Natural killer cell treated with Interleukin-12 subunit alpha and Interleukin-12 subunit beta and Interleukin-15 and Interleukin-18, amount 100 ng/mL, for 72 hours (primary cell): ENCODE measurements at regions not wholly inside any gene's neighbourhood (a gene's known extent, or its start where the extent isn't known, plus 50 kb on each side); places are given as distances from the start of the nearest gene placed in this dataset.
A peak's percentile ranks its signal among the peaks of the same experiment; 100 is the strongest.

Experiments
- ATAC-seq, 2 donors: fragments of 150-1000 bp; cut with Tn5 transposase in 1 of 2; sonication (Bioruptor Pico), chemical (Tn5 transposase) in 1 of 2; 2 replicates each; pipeline ENCODE4 v1.10.0; 2021
- DNase-seq: peaks from one replicate; pipeline ENCODE4 v3.0.0; 2022; ENCODE audit warnings: low spot score
- H3K27ac Mint-ChIP-seq, 2 donors: 1 replicate in 1 of 2; 2 replicates in 1 of 2; pipeline ENCODE4 v1.8.0; 2022; ENCODE audit warnings: mixed read lengths in 2 of 2, mild to moderate bottlenecking in 1 of 2, moderate library complexity in 1 of 2
- H3K27me3 Mint-ChIP-seq, 2 donors: 1 replicate in 1 of 2; 2 replicates in 1 of 2; pipeline ENCODE4 v1.8.0; 2022; ENCODE audit warnings: mixed read lengths in 2 of 2
- H3K36me3 Mint-ChIP-seq: one replicate; pipeline ENCODE4 v1.8.0; 2022; ENCODE audit warnings: mixed read lengths
- H3K4me1 Mint-ChIP-seq, 2 donors: 1 replicate in 1 of 2; 2 replicates in 1 of 2; pipeline ENCODE4 v1.8.0; 2022; ENCODE audit warnings: low read depth in 2 of 2, mixed read lengths in 2 of 2, mild to moderate bottlenecking in 1 of 2
- H3K4me3 Mint-ChIP-seq: one replicate; pipeline ENCODE4 v1.8.0; 2022; ENCODE audit warnings: mixed read lengths
- H3K9me3 Mint-ChIP-seq: 2 replicates; pipeline ENCODE4 v1.8.0; 2022; ENCODE audit warnings: mixed read lengths

DNA sequence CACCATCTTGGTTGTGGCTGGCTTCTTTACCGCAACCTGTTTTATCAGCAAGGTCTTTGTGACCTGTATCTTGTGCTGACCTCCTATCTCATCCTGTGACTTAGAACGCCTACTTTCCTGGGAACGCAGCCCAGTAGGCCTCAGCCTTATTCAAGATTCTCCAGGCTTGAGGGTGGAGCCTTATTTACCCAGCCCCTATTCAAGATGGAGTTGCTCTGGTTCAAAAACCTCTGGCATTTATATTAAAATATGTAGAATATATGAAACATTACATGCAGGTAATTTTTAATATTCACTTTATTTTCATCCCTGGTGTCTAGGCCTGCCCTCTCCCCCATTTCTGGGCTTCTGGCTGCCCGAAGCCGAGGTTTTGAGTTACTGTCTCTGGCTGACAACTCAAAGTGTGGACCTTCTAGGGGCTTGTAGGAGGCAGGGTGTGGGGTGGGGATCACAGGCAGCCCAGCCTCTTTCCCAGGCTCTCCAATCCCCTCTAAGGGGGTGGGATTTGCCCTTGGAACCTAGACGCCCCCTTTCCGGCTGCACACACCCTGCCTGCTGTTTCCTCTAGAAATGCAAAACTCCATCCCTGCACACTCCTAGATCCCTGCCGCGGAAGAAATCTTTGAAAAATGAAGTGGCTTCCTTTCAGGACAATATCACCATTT, 152.0 kb downstream of the KCNJ12 start:
- no peak overlapping the region for H3K27ac Mint-ChIP-seq

DNA sequence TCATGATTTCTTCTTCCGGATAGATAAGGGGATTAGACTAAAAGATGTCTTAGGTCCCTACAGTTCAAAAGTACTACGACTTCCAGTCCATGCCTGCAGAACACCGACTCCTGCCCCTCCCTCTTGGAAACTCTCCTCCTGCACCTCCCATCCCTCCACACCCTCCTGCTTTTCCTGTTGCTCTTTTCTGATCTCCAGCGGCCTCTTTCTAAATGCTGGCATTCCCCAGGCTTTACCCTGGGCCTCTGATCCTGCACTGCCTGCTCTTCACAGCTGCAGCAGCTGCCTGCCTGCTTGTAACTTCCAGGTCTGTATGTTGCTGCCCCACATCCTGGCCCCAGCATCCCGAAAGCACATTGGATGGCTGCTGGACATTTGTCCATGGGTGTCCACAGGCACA, 154.2 kb downstream of the KCNJ12 start:
- DNase-seq (no peak), ATAC-seq (no peak)
- Mint-ChIP-seq H3K27ac (no peak overlapping the region), H3K27me3 (peaks cover 0 to 7% of the 10 kb centered on the region in 2 donors), H3K9me3 (no peaks in the 10 kb centered on the region), H3K36me3 (no peaks in the 10 kb centered on the region), H3K4me3 (no peak overlapping the region), H3K4me1 (peaks cover 21 to 24% of the 10 kb centered on the region in 2 donors)

More for the DNA sequence above, 152.0 kb downstream of the KCNJ12 start:
- no peak for DNase-seq
- no peak for ATAC-seq
- peaks cover 15 to 19% of the 10 kb centered on the region in 2 donors for H3K4me1 Mint-ChIP-seq
- no peak overlapping the region for H3K4me3 Mint-ChIP-seq
- no peaks in the 10 kb centered on the region for H3K36me3 Mint-ChIP-seq
- H3K9me3 Mint-ChIP-seq, result no peaks in the 10 kb centered on the region
- H3K27me3 Mint-ChIP-seq, result peaks cover 0 to 11% of the 10 kb centered on the region in 2 donors

DNA sequence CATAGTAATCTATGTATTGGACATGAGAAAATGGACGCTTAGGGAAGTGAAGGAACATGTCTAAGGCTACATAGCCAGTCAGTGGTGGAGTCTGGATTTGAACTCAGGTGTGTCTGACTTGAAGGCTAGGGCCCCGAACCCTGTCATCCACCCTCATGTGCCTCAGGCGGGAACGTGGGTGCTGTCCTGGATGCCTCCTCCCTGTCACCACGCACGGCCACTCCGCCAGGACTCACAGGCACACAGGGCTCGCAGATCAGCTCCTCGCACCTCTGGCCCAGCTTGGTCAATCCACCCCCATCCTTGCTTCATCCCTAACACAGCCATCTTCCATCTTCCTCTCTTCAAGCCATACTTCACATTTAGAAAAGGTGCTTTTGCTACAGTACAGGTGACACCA, 154.7 kb downstream of the KCNJ12 start:
- no peaks in the 10 kb centered on the region for H3K36me3 Mint-ChIP-seq
- H3K27me3 Mint-ChIP-seq, result peaks cover 0 to 7% of the 10 kb centered on the region in 2 donors
- ATAC-seq, result no peak
- DNase-seq, result no peak
- H3K4me3 Mint-ChIP-seq, result no peak overlapping the region
- H3K27ac Mint-ChIP-seq, result no peak overlapping the region
- H3K9me3 Mint-ChIP-seq, result no peaks in the 10 kb centered on the region
- peaks cover 21 to 24% of the 10 kb centered on the region in 2 donors for H3K4me1 Mint-ChIP-seq

DNA sequence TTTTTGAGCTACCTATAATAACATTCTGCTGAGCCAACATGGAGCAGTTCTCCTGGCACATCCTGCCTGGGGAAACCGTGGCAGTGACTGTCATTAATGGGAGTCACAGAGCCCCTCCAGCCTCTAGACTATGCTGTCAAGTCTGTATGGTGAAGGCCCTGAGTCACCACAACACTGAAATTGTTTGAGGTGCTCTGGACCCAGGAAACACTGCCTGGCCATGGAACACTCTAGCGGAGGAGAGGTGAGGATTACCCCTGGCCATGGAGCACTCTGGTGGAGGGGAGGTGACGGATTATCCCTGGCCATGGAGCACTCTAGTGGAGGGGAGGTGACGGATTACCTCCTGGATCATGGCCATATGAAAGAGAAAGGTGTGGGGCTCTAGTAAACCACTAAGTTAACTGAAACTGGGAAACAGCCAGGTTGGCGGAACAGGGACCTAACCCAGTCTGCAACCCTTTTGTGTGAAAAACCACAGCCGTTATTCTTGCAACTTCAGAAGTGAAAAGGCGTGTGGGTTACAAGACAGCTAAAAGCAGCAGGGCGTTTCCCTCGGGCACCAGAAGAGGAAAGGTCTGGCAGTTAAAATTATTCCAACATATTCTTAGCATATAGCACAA, 156.7 kb downstream of the KCNJ12 start:
- Mint-ChIP-seq H3K36me3 (peaks cover 12% of the 10 kb centered on the region), H3K9me3 (peaks cover 4% of the 10 kb centered on the region), H3K27ac (peak overlapping the region in 1 of 2 donors; percentile 50), H3K4me1 (peaks cover 21 to 24% of the 10 kb centered on the region in 2 donors), H3K4me3 (peak overlapping the region; percentile 45), H3K27me3 (peaks cover 0 to 9% of the 10 kb centered on the region in 2 donors)
- DNase-seq (no peak), ATAC-seq (peak; percentile 71 to 75)

DNA sequence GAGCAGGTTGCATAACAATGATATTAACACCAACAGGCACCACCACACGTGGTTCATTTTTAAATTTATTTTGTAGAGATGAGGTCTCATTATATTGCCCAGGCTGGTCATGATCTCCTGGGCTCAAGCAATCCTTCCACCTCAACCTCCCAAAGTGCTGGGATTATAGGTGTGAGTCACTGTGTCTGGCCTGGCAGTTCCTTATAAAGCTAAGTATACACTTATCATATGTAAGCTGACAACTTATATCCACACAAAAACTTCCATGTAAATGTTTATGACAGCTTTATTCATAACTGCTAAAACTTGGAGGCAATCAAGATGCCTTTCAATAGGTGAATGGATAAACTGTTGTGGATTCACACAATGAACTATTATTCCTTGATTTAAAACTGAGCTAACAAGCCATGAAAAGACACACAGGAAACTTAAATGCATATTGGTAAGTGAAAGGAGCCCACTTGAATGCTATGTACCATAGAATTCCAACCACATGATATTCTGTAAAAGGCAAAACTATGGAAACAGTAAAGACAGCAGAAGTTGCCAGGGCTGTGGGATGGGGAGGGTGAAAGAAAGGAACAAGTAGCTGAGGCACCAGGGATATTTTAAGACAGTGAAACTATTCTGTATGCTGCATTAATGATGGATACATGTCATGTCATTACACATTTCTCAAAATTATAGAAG, 156.5 kb upstream of the KCNJ18 start:
- Mint-ChIP-seq H3K4me3 (no peak overlapping the region), H3K4me1 (peaks cover 21 to 27% of the 10 kb centered on the region in 2 donors), H3K36me3 (peaks cover 16% of the 10 kb centered on the region), H3K27me3 (peaks cover 0 to 9% of the 10 kb centered on the region in 2 donors), H3K9me3 (peaks cover 4% of the 10 kb centered on the region), H3K27ac (no peak overlapping the region)
- DNase-seq (no peak), ATAC-seq (no peak)

DNA sequence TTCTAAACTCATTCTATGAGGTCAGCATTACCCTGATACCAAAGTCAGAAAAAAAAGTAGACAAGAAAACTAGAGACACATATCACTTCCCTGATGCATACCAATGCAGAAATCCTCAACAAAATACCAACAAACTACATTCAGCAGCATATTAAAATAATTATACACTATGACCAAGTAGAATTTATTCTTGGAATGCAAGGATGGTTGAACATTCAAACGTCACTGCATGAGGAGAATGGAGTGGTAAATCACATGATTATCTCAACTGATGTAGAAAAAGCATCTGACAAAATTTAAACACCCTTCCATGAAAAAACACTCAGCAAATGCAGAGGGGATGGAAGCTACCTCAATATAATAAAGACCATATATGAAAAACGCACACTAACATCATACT, 155.0 kb upstream of the KCNJ18 start:
- H3K27ac Mint-ChIP-seq, result no peak overlapping the region
- H3K4me1 Mint-ChIP-seq, result peaks cover 17 to 18% of the 10 kb centered on the region in 2 donors
- peaks cover 16% of the 10 kb centered on the region for H3K36me3 Mint-ChIP-seq
- DNase-seq, result no peak
- no peak for ATAC-seq
- peaks cover 0 to 2% of the 10 kb centered on the region in 2 donors for H3K27me3 Mint-ChIP-seq
- no peak overlapping the region for H3K4me3 Mint-ChIP-seq
- H3K9me3 Mint-ChIP-seq, result peaks cover 4% of the 10 kb centered on the region

DNA sequence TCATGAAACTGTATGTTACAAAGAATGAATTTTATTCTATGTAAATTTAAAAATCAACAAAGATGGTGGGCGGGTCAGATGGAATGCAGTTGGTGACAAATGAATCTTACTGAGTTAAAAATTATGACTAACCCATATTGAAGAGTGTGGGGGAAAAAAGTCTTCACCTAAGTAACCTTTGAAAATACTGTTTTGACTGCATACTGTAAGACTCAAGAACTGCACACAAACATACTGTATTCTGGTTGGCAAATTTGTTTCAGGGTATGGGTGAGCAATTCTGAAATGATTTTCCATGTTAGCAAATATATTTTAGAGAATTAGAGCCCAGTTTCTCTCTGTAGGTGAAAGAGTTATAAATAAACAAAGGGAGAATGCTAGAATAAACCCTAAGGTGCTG, 153.7 kb upstream of the KCNJ18 start:
- peaks cover 4% of the 10 kb centered on the region for H3K9me3 Mint-ChIP-seq
- ATAC-seq, result peak in 1 of 2 donors; percentile 44
- no peak overlapping the region for H3K27ac Mint-ChIP-seq
- H3K4me3 Mint-ChIP-seq, result no peak overlapping the region
- H3K27me3 Mint-ChIP-seq, result peaks cover 0 to 2% of the 10 kb centered on the region in 2 donors
- H3K4me1 Mint-ChIP-seq, result peaks cover 4 to 7% of the 10 kb centered on the region in 2 donors
- DNase-seq, result no peak
- H3K36me3 Mint-ChIP-seq, result peaks cover 16% of the 10 kb centered on the region

DNA sequence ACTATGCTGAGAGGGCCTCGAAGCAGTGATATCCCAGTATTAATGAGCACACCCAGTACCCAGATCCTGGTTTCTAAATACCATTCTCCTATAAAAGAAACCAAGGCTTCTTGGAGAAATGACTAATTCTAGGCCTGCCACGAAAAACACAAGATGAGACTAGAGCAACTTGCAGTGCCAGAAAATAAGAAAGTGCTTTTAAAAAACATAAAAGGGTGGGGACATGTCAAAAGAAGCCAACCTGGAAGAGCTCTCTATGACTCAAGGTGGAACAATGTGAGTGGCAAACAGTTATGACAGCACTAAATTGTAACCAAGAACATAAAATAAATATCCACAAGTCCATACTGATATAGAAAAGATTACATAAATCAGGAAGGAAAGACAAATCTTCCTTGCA, 153.2 kb upstream of the KCNJ18 start:
- DNase-seq, result no peak
- Mint-ChIP-seq H3K4me3 (no peak overlapping the region), H3K27me3 (peaks cover 0 to 2% of the 10 kb centered on the region in 2 donors), H3K9me3 (peaks cover 4% of the 10 kb centered on the region), H3K4me1 (peaks cover 3 to 4% of the 10 kb centered on the region in 2 donors), H3K27ac (no peak overlapping the region), H3K36me3 (peaks cover 16% of the 10 kb centered on the region)
- ATAC-seq, result no peak

DNA sequence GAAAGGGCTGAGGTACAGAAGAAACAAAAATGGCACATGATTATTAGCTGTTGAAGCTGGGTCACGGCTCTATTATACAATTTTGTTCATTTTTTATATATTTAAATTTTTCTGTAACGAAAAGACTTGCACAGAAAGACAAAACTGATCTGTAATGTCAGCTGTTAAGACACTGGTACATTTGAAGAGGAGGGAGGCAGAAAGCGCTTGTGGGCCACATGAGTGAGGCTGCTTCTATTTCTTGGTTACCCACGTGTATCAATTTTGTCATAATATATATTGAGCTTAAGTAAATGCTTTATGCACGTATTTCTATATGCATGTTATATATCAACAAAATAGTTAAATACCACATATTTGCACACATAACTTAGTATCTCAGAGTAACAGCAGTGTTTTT, 151.8 kb upstream of the KCNJ18 start:
- Mint-ChIP-seq H3K9me3 (peaks cover 4% of the 10 kb centered on the region), H3K27ac (no peak overlapping the region), H3K36me3 (peaks cover 16% of the 10 kb centered on the region), H3K4me1 (peaks cover 0 to 4% of the 10 kb centered on the region in 2 donors), H3K4me3 (no peak overlapping the region), H3K27me3 (peaks cover 0 to 2% of the 10 kb centered on the region in 2 donors)
- no peak for DNase-seq
- ATAC-seq, result no peak

DNA sequence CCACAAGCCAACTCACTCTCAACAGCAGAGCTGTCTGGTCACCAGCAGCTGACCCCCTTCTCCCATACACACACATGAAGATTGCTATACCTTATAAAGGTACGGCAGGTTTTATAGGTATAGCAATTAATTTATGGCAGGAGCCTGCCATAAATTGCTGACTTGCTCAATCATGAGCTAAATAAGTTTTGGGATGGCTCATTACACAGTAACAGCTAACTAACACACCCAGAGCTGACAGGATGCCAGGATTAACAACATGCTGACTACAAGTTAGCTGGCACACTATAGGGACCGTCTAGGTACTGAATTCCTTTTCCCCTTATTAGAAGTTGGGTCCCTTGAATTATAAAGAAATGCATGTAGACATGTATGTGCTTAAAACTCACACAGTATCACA, 150.3 kb upstream of the KCNJ18 start:
- Mint-ChIP-seq H3K36me3 (peaks cover 10% of the 10 kb centered on the region), H3K27me3 (peaks cover 0 to 2% of the 10 kb centered on the region in 2 donors), H3K9me3 (peaks cover 4% of the 10 kb centered on the region), H3K4me1 (peaks cover 0 to 4% of the 10 kb centered on the region in 2 donors), H3K4me3 (no peak overlapping the region), H3K27ac (no peak overlapping the region)
- DNase-seq (no peak), ATAC-seq (no peak)

DNA sequence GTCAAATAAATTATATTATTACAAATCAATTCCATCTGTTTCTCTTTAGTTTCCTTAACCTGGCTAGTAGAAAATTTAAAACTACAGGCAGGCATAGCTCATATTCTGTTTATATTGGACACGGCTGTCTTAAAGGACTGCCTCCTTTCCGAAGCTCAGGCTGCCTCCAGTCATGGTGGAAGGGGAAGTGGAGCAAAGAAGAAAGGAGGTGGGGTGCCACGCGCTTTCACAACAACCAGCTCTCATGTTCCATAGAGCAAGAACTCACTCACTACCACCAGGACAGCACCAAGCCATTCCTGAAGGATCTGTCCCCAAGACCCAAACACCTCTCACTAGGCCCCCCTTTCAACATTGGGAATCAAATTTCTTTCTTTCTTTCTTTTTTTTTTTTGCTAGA, 149.3 kb upstream of the KCNJ18 start:
- H3K4me1 Mint-ChIP-seq, result peaks cover 0 to 4% of the 10 kb centered on the region in 2 donors
- no peaks in the 10 kb centered on the region for H3K9me3 Mint-ChIP-seq
- no peak for DNase-seq
- ATAC-seq, result no peak
- H3K4me3 Mint-ChIP-seq, result no peak overlapping the region
- no peak overlapping the region for H3K27ac Mint-ChIP-seq
- H3K27me3 Mint-ChIP-seq, result no peaks in the 10 kb centered on the region
- H3K36me3 Mint-ChIP-seq, result peaks cover 4% of the 10 kb centered on the region

DNA sequence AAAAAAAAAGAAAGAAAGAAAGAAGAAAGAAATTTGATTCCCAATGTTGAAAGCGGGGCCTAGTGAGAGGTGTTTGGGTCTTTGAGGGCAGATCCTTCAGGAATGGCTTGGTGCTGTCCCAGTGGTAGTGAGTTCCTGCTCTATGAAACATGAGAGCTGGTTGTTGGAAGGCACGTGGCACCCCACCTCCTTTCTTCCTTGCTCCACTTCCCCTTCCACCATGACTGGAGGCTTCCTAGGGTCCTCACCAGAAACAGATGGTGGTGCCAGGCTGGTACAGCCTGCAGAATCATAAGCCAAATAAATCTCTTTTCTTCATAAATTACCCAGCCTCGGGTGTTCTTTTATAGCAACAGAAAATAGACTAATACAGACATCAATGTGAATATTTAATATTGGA, 147.3 kb upstream of the KCNJ18 start:
- DNase-seq (no peak), ATAC-seq (no peak)
- H3K36me3 Mint-ChIP-seq, result peaks cover 9% of the 10 kb centered on the region
- H3K9me3 Mint-ChIP-seq, result no peaks in the 10 kb centered on the region
- peaks cover 0 to 7% of the 10 kb centered on the region in 2 donors for H3K27me3 Mint-ChIP-seq
- peaks cover 10 to 16% of the 10 kb centered on the region in 2 donors for H3K4me1 Mint-ChIP-seq
- H3K4me3 Mint-ChIP-seq, result no peak overlapping the region
- peak overlapping the region in 1 of 2 donors; percentile 45 for H3K27ac Mint-ChIP-seq

DNA sequence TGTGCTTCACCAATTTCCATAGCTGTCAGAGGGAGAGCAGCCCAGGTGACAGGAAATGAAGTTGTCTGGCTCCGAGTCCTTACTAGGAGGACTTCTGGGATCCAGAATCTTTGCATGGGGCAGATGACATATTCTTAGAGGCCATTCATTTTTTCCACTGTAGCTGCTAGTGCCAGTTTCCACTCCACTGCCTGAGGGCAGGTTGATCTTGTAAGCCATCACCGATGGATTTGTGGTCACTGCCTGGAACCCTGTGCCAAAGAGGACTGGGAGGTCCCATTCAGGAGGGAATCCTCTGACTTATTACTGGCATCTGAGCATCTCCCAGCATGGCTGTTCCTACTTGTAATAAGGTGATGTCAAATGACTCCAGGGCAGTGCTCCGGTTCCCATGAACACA, 144.1 kb upstream of the KCNJ18 start:
- ATAC-seq (no peak), DNase-seq (no peak)
- Mint-ChIP-seq H3K27me3 (peaks cover 9 to 13% of the 10 kb centered on the region in 2 donors), H3K36me3 (peaks cover 11% of the 10 kb centered on the region), H3K27ac (no peak overlapping the region), H3K4me1 (peaks cover 17 to 20% of the 10 kb centered on the region in 2 donors), H3K4me3 (no peak overlapping the region), H3K9me3 (no peaks in the 10 kb centered on the region)
